Lung (tissue), 11 donors: ENCODE measurements at regions not wholly inside any gene's neighbourhood (a gene's known extent, or its start where the extent isn't known, plus 50 kb on each side); places are given as distances from the start of the nearest gene placed in this dataset.
A peak's percentile ranks its signal among the peaks of the same experiment; 100 is the strongest.
"Not testable (repeated sequence)": the region's sequence is repeated elsewhere in the genome, so short reads cannot be mapped to it uniquely, and the experiment has no call there.

Experiments used
- ATAC-seq: fragments of 200-7000 bp; cut with Tn5 transposase; one replicate; pipeline ENCODE4 v1.9.1; 2020; ENCODE audit warnings: moderate number of reproducible peaks; ENCODE audit not compliant: insufficient read depth, low FRiP score
- DNase-seq, 3 donors: peaks; one replicate each; pipeline ENCODE4 v3.0.0-alpha.2; 2013 to 2017
- H3K27ac ChIP-seq, 2 donors: one replicate each; pipeline ENCODE4 v1.5.1; 2013; ENCODE audit warnings: mild to moderate bottlenecking in 2 of 2, moderate library complexity in 2 of 2, control low read depth in 1 of 2, inconsistent platforms in 1 of 2, low read depth in 1 of 2, low read length in 1 of 2
- H3K27me3 ChIP-seq, 3 donors: one replicate each; pipeline ENCODE4 v1.5.1; 2013; ENCODE audit warnings: low read length in 2 of 3; ENCODE audit not compliant: control insufficient read depth in 3 of 3, insufficient read depth in 3 of 3
- H3K36me3 ChIP-seq, 4 donors: one replicate each; pipeline ENCODE4 v1.5.1; 2013; ENCODE audit warnings: low read length in 4 of 4, mild to moderate bottlenecking in 1 of 4, moderate library complexity in 1 of 4; ENCODE audit not compliant: control insufficient read depth in 4 of 4, insufficient read depth in 4 of 4
- H3K4me1 ChIP-seq, 5 donors: one replicate each; pipeline ENCODE4 v1.5.1; 2013; ENCODE audit warnings: low read length in 5 of 5, mild to moderate bottlenecking in 2 of 5, moderate library complexity in 1 of 5; ENCODE audit not compliant: control insufficient read depth in 5 of 5, insufficient read depth in 5 of 5
- H3K4me3 ChIP-seq: one replicate; pipeline ENCODE4 v1.5.1; 2013; ENCODE audit warnings: mild to moderate bottlenecking, control low read depth, moderate library complexity
- H3K9ac ChIP-seq, 2 donors: one replicate each; pipeline ENCODE4 v1.5.1; 2013; ENCODE audit warnings: low read length in 2 of 2, control low read depth in 1 of 2; ENCODE audit not compliant: insufficient read depth in 1 of 2
- H3K9me3 ChIP-seq, 4 donors: one replicate each; pipeline ENCODE4 v1.5.1; 2013; ENCODE audit warnings: low read length in 3 of 4, mild to moderate bottlenecking in 1 of 4, moderate library complexity in 1 of 4; ENCODE audit not compliant: control insufficient read depth in 4 of 4, insufficient read depth in 3 of 4
- CTCF ChIP-seq: IDR thresholded peaks from 2 replicates; pipeline ENCODE4 v1.5.1; 2012; ENCODE audit warnings: mild to moderate bottlenecking; ENCODE audit errors: control extremely low read depth, extremely low read depth
- WGBS, 2 donors: extraction: QIAGEN DNeasy Blood & Tissue Kit; methylation state at CpG; one replicate each; pipeline ENCODE4 v1.1.7; 2013; 5-methylcytosine and 5-hydroxymethylcytosine counted together
- donor health status: control.
- donor health status: control.
- donor health status: Bipolar disorder and iron deficiency.
- donor health status: healthy.
- donor health status: DM: yes; HTN: yes; CAD: no.

- H3K36me3 ChIP-seq, ATAC-seq, H3K27ac ChIP-seq, H3K4me3 ChIP-seq, H3K9me3 ChIP-seq, H3K4me1 ChIP-seq, H3K9ac ChIP-seq: not testable (repeated sequence)
- peak in 2 of 3 donors; percentile 1 to 3 for DNase-seq
- H3K27me3 ChIP-seq = peaks cover 0 to 18% (median 15%) of the 10 kb centered on the region in 3 donors
- WGBS, 2 donors = 4 to 6% methylated on average over 30 to 72 of the region's 85 CpGs
These were observed 135.1 kb downstream of the ZNF92 start for GRCh38 chr7:65508581-65509367.

DNA sequence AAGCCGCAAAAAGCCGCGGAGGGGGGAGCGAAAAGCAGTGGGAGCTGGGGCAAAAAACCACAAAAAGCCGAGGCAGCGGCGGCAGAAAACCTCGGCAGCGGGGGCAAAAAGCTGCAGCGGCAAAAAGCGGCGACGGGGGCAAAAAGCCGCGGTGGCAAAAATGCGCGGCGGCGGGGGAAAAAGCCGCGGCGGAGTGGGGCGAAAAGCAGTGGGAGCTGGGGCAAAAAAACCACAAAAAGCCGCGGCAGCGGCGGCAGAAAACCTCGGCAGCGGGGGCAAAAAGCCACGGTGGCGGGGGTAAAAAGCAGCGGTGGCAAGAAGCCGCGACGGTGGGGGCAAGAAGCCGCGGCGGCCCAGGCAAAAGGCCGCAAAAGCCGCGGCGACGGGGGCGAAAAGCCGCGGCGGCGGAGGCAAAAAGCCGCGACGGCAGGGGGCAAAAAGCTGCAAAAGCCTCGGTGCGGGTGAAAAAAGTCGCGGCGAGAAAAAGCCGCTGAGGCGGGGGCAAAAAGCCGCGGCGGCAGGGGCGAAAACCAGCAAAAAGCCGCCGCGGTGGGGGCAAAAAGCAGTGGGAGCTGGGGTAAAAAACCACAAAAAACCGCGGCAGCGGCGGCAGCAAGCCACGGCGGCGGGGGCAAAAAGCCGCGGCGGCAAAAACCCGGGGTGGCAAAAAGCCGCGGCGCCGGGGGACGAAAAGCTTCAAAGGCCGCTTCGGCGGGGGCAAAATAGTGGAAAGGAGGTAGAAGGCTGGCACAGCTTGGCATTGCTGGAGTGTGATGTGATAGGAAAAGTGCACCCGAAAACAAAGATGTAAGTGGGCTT lies 135.9 kb downstream of the ZNF92 start:
- Histone ChIP-seq H3K27ac (no peak overlapping the region), H3K9me3 (no peaks in the 10 kb centered on the region), H3K4me3 (no peak overlapping the region), H3K27me3 (peaks cover 0 to 20% (median 18%) of the 10 kb centered on the region in 3 donors), H3K36me3 (no peaks in the 10 kb centered on the region), H3K9ac (no peak overlapping the region), H3K4me1 (peaks cover 0 to 2% (median 0%) of the 10 kb centered on the region in 5 donors)
- WGBS, 2 donors = 1 to 2% methylated on average over 85 of the region's 85 CpGs
- ATAC-seq = no peak
- no peak for TF ChIP-seq CTCF
- peak; percentile 11 to 29 (median 15) for DNase-seq

DNA sequence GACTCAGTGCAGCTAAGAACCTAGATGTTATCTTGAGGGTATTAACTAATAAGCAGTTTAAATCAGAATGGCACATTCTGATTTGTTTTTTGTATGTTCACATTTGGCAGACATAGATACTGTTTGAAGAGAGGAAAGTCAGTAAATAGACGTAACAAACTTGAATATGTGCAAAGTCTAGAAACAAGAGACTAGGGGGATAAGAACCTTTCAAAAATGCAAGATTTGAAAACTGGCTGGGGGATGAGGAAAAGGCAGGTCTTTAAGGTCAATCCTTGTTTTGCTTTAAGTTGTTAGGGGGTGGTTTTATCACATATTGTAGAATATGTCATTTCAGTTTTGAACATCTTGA lies 136.5 kb downstream of the ZNF92 start:
- H3K4me3 ChIP-seq, H3K9me3 ChIP-seq, H3K4me1 ChIP-seq, H3K36me3 ChIP-seq, H3K27ac ChIP-seq, ATAC-seq, H3K9ac ChIP-seq: not testable (repeated sequence)
- DNase-seq = peak in 2 of 3 donors; percentile 8 to 29
- H3K27me3 ChIP-seq = peaks cover 0 to 20% (median 18%) of the 10 kb centered on the region in 3 donors
- 16 to 29% methylated on average over 1 of the region's 1 CpG for WGBS, 2 donors

GRCh38 chr7:65519751-65520150 lies 146.1 kb downstream of the ZNF92 start:
- H3K27me3 ChIP-seq, H3K9me3 ChIP-seq, H3K4me1 ChIP-seq, ATAC-seq, H3K4me3 ChIP-seq, H3K27ac ChIP-seq, DNase-seq, H3K36me3 ChIP-seq, H3K9ac ChIP-seq: not testable (repeated sequence)
- 89 to 93% methylated on average over 1 of the region's 1 CpG for WGBS, 2 donors

GRCh38 chr7:65545465-65546161 lies 172.0 kb downstream of the ZNF92 start:
- not testable (repeated sequence) for H3K9ac ChIP-seq, H3K4me1 ChIP-seq, H3K9me3 ChIP-seq, DNase-seq, H3K4me3 ChIP-seq, H3K36me3 ChIP-seq, ATAC-seq, H3K27me3 ChIP-seq, H3K27ac ChIP-seq
- WGBS, 2 donors = no CpG with 5 or more reads among the region's 5 CpGs

DNA sequence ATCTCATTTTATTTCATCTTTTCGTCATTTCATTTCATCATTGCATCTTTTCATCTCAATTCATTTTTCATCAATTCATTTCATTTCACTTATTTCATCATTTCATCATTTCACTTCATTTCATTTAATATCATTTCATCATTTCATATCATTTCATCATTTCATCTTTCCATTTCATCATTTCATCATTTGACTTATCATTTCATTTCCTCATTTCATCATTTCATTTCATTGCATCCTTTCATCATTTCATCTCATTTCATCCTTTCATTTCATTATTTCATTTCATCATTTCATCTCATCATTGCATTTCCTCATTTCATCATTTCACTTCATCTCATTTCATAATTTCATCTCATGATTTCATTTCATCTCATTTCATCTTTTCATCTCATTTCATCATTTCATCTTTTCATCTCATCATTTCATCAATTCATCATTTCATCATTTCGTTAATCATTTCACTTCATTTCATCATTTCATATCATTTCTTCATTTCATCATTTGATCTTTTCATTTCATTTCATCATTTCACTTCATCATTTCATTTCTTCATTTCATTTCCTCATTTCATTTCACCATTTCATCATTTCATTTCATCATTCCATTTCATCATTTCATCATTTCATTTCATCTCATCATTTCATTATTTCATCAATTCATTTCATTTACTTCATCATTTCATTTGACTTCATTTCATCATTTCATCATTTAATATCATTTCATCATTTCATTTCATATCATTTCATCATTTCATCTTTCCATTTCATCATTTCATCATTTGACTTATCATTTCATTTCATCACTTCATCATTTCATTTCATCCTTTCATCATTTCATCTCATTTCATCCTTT lies 176.2 kb downstream of the ZNF92 start:
- not testable (repeated sequence) for H3K36me3 ChIP-seq, ATAC-seq, H3K9me3 ChIP-seq, H3K4me3 ChIP-seq, H3K4me1 ChIP-seq, H3K27ac ChIP-seq, DNase-seq, H3K27me3 ChIP-seq, H3K9ac ChIP-seq
- WGBS, 2 donors = no CpG with 5 or more reads among the region's 2 CpGs
